ENCODE measurements at regions not wholly inside any gene's neighbourhood (a gene's known extent, or its start where the extent isn't known, plus 50 kb on each side); places are given as distances from the start of the nearest gene placed in this dataset.

DNA sequence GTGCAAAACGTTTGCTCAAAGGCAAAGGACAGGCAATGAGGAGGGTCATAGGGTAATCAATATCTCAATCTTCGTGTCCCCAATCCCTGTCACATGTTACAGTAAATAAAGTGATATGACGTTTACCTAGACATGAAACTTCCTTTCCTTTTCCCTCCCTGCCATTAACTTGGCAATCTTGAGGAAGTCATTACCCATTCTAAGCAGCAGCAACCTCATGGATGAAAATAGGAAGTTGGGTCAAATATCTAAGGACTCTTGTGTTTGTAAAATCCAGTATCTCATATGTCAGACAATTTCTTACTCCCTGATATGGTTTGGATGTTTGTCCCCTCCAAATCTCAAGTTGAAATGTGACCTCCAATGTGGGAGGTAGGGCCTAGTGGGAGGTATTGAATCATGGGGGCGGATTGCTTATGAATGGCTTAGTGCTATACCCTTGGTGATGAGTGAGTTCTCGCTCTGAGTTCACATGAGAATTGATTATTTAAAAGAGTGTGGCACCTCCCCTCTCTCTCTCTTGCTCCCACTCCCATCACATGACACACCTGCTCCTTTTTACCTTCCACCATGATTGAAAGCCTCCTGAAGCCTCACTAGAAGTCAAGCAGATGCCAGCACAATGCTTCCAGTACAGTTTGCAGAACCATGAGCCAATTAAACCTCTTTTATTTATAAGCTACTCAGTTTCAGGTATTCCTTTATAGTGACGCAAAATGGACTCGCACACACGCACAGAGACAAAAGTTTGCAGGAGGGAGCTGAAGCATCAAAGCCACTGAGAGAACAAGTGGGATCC lies 545.9 kb upstream of the JARID2 start:
- H3K27ac ChIP-seq (replicated peaks in 1 of 4), result no peak overlapping the region
- intact Hi-C loops (cut with DNase I), result loop anchor here (5.0 kb wide), 1 partner anchor 53 kb away; no protein-coding TSS in a partner anchor
- H3K9me3 ChIP-seq, result peaks cover 0 to 3% (median 0%) of the 10 kb centered on the region in 4 donors
- TF ChIP-seq POLR2A (IDR thresholded peaks at IDR 0.05; ENCODE audit: low read depth) (no peak), POLR2AphosphoS5 (IDR thresholded peaks at IDR 0.05) (no peak), EP300 (IDR thresholded peaks at IDR 0.05) (no peak)
- TF ChIP-seq, protein P1, sequence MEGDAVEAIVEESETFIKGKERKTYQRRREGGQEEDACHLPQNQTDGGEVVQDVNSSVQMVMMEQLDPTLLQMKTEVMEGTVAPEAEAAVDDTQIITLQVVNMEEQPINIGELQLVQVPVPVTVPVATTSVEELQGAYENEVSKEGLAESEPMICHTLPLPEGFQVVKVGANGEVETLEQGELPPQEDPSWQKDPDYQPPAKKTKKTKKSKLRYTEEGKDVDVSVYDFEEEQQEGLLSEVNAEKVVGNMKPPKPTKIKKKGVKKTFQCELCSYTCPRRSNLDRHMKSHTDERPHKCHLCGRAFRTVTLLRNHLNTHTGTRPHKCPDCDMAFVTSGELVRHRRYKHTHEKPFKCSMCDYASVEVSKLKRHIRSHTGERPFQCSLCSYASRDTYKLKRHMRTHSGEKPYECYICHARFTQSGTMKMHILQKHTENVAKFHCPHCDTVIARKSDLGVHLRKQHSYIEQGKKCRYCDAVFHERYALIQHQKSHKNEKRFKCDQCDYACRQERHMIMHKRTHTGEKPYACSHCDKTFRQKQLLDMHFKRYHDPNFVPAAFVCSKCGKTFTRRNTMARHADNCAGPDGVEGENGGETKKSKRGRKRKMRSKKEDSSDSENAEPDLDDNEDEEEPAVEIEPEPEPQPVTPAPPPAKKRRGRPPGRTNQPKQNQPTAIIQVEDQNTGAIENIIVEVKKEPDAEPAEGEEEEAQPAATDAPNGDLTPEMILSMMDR (IDR thresholded peaks at IDR 0.05), result no peak
- DNase-seq (ENCODE audit: extremely low spot score), result no peak
- H3K4me1 ChIP-seq, result no peaks in the 10 kb centered on the region
- H3K4me3 ChIP-seq, result no peak overlapping the region
- no peaks in the 10 kb centered on the region for H3K27me3 ChIP-seq
- no peaks in the 10 kb centered on the region for H3K36me3 ChIP-seq
- 89% methylated on average over 8 of the region's 8 CpGs for WGBS

DNA sequence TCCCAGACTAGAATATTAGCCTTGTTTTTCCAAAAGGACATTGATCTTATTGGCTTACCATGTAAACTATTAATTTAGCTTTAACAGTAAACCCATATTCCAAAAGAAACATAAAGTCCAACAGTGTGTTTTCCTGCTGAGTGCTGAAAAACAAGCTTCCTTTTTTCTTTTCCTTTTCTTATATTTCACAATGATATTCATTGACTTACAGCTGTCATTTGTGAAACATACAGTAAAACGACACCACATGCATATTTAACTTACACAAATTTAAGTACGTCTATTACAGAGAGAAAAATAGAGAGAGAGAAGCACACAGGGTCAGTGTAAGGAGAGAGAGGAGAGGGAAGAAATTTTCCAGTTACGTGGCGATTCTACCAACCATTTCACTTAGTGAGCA lies 543.9 kb upstream of the JARID2 start:
- Histone ChIP-seq H3K27ac (replicated peaks in 1 of 4) (no peak overlapping the region), H3K36me3 (no peaks in the 10 kb centered on the region), H3K4me1 (peaks cover 16 to 17% (median 17%) of the 10 kb centered on the region in 4 donors), H3K4me3 (no peak overlapping the region), H3K27me3 (no peaks in the 10 kb centered on the region), H3K9me3 (peaks cover 0 to 3% (median 0%) of the 10 kb centered on the region in 4 donors)
- TF ChIP-seq POLR2AphosphoS5 (IDR thresholded peaks at IDR 0.05) (no peak), EP300 (IDR thresholded peaks at IDR 0.05) (no peak), POLR2A (IDR thresholded peaks at IDR 0.05; ENCODE audit: low read depth) (no peak)
- TF ChIP-seq, protein P1 (IDR thresholded peaks at IDR 0.05), result no peak
- WGBS, result 69% methylated on average over 4 of the region's 4 CpGs
- intact Hi-C loops (cut with DNase I), result loop anchor here (5.0 kb wide), 1 partner anchor 55 kb away; no protein-coding TSS in a partner anchor
- no peak for DNase-seq (ENCODE audit: extremely low spot score)

DNA sequence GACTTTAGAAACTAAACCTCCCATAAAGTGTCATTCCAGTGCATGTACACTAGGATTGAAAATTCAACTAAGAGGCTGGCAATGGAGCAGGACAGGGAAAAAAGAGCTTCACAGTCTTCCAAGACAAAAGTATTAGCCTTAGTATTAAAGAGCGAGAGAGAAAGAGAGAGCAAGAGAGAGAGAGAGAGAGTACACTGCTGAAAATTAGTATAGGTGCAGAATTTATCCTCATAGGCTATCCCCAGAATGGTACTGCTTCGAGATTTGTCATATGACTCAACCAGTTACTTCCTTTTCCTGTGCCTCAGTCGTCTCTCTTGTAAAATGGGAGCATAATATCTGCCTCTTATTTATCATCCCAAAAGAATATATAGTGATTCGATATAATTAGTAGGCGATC lies 543.2 kb upstream of the JARID2 start:
- no peak for DNase-seq (ENCODE audit: extremely low spot score)

DNA sequence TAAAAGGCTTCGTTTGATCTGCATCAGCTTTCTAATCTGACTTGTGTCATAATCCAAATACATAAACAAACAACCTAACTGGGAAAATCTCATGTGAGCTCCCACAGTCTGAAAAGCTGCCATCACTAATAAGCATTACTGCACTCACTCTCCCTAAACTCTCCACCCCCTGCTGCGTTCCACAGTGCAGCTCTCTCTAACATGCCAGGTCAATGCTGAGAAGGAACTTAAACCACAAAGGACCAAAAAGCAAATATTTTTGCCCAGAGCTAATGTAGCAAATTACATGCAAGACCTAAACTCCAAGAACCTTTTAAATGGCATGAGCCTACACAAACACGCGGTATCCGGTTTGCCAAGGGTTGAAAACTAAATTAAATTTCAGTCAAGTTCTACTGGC lies 542.3 kb upstream of the JARID2 start:
- no peak for DNase-seq (ENCODE audit: extremely low spot score)
- H3K36me3 ChIP-seq, result no peaks in the 10 kb centered on the region
- H3K4me1 ChIP-seq, result peaks cover 16 to 27% (median 27%) of the 10 kb centered on the region in 4 donors
- no peak overlapping the region for H3K27ac ChIP-seq (replicated peaks in 1 of 4)
- H3K4me3 ChIP-seq, result no peak overlapping the region
- TF ChIP-seq POLR2AphosphoS5 (IDR thresholded peaks at IDR 0.05) (no peak), EP300 (IDR thresholded peaks at IDR 0.05) (no peak), POLR2A (IDR thresholded peaks at IDR 0.05; ENCODE audit: low read depth) (no peak)
- TF ChIP-seq, protein P1 (IDR thresholded peaks at IDR 0.05), result no peak
- WGBS, result 94% methylated on average over 5 of the region's 5 CpGs
- H3K9me3 ChIP-seq, result peaks cover 0 to 3% (median 0%) of the 10 kb centered on the region in 4 donors
- no peaks in the 10 kb centered on the region for H3K27me3 ChIP-seq
- intact Hi-C loops (cut with DNase I), result loop anchor here (5.0 kb wide), 1 partner anchor 56 kb away; no protein-coding TSS in a partner anchor

More for the DNA sequence above, 543.2 kb upstream of the JARID2 start:
- Histone ChIP-seq H3K4me1 (peaks cover 16 to 25% (median 24%) of the 10 kb centered on the region in 4 donors), H3K27ac (replicated peaks in 1 of 4) (no peak overlapping the region), H3K9me3 (peaks cover 0 to 3% (median 0%) of the 10 kb centered on the region in 4 donors), H3K36me3 (no peaks in the 10 kb centered on the region), H3K27me3 (no peaks in the 10 kb centered on the region), H3K4me3 (no peak overlapping the region)
- TF ChIP-seq, protein P1 (IDR thresholded peaks at IDR 0.05), result no peak
- TF ChIP-seq POLR2AphosphoS5 (IDR thresholded peaks at IDR 0.05) (no peak), POLR2A (IDR thresholded peaks at IDR 0.05; ENCODE audit: low read depth) (no peak), EP300 (IDR thresholded peaks at IDR 0.05) (no peak)
- intact Hi-C loops (cut with DNase I), result loop anchor here (5.0 kb wide), 1 partner anchor 55 kb away; no protein-coding TSS in a partner anchor
- 82% methylated on average over 5 of the region's 5 CpGs for WGBS
